Endothelial cell of umbilical vein (primary cell): ENCODE measurements at regions not wholly inside any gene's neighbourhood (a gene's known extent, or its start where the extent isn't known, plus 50 kb on each side); places are given as distances from the start of the nearest gene placed in this dataset.

Source experiments
- BruUV-seq: library from RNA; stranded (reverse); fragments of 400-500 nt; replicated peaks from 2 replicates; lab custom pipeline; 2021; lab: Mats Ljungman, UMichigan
- CTCF ChIA-PET: fragments of 300-600, 350-600 bp; sonication (Branson Sonifier 250); formaldehyde crosslinking; loops from one replicate; lab custom pipeline; 2021; ENCODE audit warnings: antibody characterized with exemption, inconsistent platforms; lab: Charles Lee
- POLR2A ChIA-PET: fragments of 300-600, 350-600 bp; sonication (Branson Sonifier 250); formaldehyde crosslinking; loops from one replicate; lab custom pipeline; 2021; ENCODE audit warnings: antibody characterized with exemption, inconsistent platforms; lab: Charles Lee
- DNase-seq: peaks from one replicate; pipeline ENCODE4 v3.0.0-alpha.2; 2011; ENCODE audit warnings: low read depth, low spot score
- FAIRE-seq: peaks from 2 replicates; lab custom pipeline; 2011; peaks lifted over from hg19 to GRCh38; lab: Jason Lieb, UNC
- H2AFZ ChIP-seq: 2 replicates; pipeline ENCODE4 v1.6.0; 2012; ENCODE audit warnings: low read depth, low read length, control low read depth, inconsistent platforms
- H3K27ac ChIP-seq: 2 replicates; pipeline ENCODE4 v1.5.1; 2011; ENCODE audit warnings: low read depth, mild to moderate bottlenecking, control low read depth, low read length, moderate library complexity; ENCODE audit not compliant: insufficient read depth
- H3K27me3 ChIP-seq, 2 experiments: 2 replicates each; pipeline versions ENCODE4 v1.6.0 to v1.6.1; 2011; ENCODE audit warnings: low read length in 2 of 2, mixed read lengths in 1 of 2; ENCODE audit not compliant: control insufficient read depth in 2 of 2, insufficient read depth in 2 of 2
- H3K36me3 ChIP-seq, 2 experiments: 2 replicates in 1 of 2; 3 replicates in 1 of 2; pipeline ENCODE4 v1.5.1; 2011; ENCODE audit warnings: low read length in 2 of 2, mild to moderate bottlenecking in 1 of 2, moderate library complexity in 1 of 2; ENCODE audit not compliant: control insufficient read depth in 2 of 2, insufficient read depth in 2 of 2; ENCODE audit errors: extremely low read depth in 1 of 2
- H3K4me1 ChIP-seq: 3 replicates; pipeline ENCODE4 v1.5.1; 2011; ENCODE audit warnings: mild to moderate bottlenecking, low read length; ENCODE audit not compliant: control insufficient read depth, insufficient read depth; ENCODE audit errors: extremely low read depth
- H3K4me2 ChIP-seq: 2 replicates; pipeline ENCODE4 v1.6.1; 2011; ENCODE audit warnings: low read length, control low read depth, mixed read lengths; ENCODE audit not compliant: insufficient read depth
- H3K4me3 ChIP-seq, 3 experiments: fragments of 200-600 bp in 1 of 3; sonication (generic), shearing (Covaris generic) in 1 of 3; replicated peaks in 1 of 3; 2 replicates each; pipeline ENCODE4 v1.5.1; 2011 to 2016; ENCODE audit warnings: control low read depth in 3 of 3, low read length in 3 of 3, mild to moderate bottlenecking in 2 of 3, inconsistent platforms in 1 of 3, low read depth in 1 of 3, moderate library complexity in 1 of 3; ENCODE audit not compliant: insufficient read depth in 1 of 3
- H3K79me2 ChIP-seq: 2 replicates; pipeline ENCODE4 v1.6.0; 2012; ENCODE audit warnings: low read length, inconsistent platforms; ENCODE audit not compliant: control insufficient read depth, insufficient read depth
- H3K9ac ChIP-seq: replicated peaks from 2 replicates; pipeline ENCODE3; 2011; ENCODE audit warnings: low read length, control low read depth; ENCODE audit not compliant: insufficient read depth; ENCODE audit errors: extremely low read depth
- H3K9me1 ChIP-seq: replicated peaks from 3 replicates; pipeline ENCODE4 v1.6.0; 2011; ENCODE audit warnings: mild to moderate bottlenecking, low read length; ENCODE audit not compliant: control insufficient read depth, insufficient read depth; ENCODE audit errors: extremely low read depth
- H3K9me3 ChIP-seq: replicated peaks from 2 replicates; pipeline ENCODE4 v1.5.1; 2012; ENCODE audit warnings: low read length, inconsistent platforms; ENCODE audit not compliant: control insufficient read depth, insufficient read depth
- H4K20me1 ChIP-seq: replicated peaks from 2 replicates; pipeline ENCODE3; 2011; ENCODE audit warnings: mild to moderate bottlenecking, low read length; ENCODE audit not compliant: control insufficient read depth, insufficient read depth; ENCODE audit errors: extremely low read depth
- CTCF ChIP-seq, 2 donors: IDR thresholded peaks; 1 replicate in 1 of 2; 2 replicates in 1 of 2; pipeline ENCODE4 v1.5.1; 2011; ENCODE audit warnings: low read length in 2 of 2, mild to moderate bottlenecking in 2 of 2, moderate library complexity in 2 of 2, control low read depth in 1 of 2, inconsistent platforms in 1 of 2, low read depth in 1 of 2; ENCODE audit not compliant: insufficient read depth in 1 of 2; ENCODE audit errors: extremely low read depth in 1 of 2
- EZH2 ChIP-seq: IDR thresholded peaks from 2 replicates; pipeline ENCODE4 v1.6.1; 2012; ENCODE audit warnings: borderline replicate concordance, low read depth, mild to moderate bottlenecking, moderate library complexity, low read length, inconsistent platforms; ENCODE audit not compliant: severe bottlenecking
- FOS ChIP-seq: IDR thresholded peaks from 2 replicates; pipeline ENCODE4 v1.6.1; 2011; ENCODE audit warnings: mild to moderate bottlenecking, low read length, moderate library complexity, borderline replicate concordance; ENCODE audit not compliant: insufficient read depth
- GATA2 ChIP-seq: IDR thresholded peaks from 2 replicates; pipeline ENCODE4 v1.7.0; 2011; ENCODE audit warnings: low read depth, mild to moderate bottlenecking, moderate library complexity, mixed read lengths, low read length; ENCODE audit not compliant: insufficient read length, insufficient read depth
- JUN ChIP-seq: IDR thresholded peaks from 2 replicates; pipeline ENCODE4 v1.6.1; 2011; ENCODE audit warnings: borderline replicate concordance, low read depth; ENCODE audit not compliant: insufficient read length, insufficient read depth
- MAX ChIP-seq: IDR thresholded peaks from 2 replicates; pipeline ENCODE4 v1.6.1; 2011; ENCODE audit not compliant: insufficient read depth, insufficient read length
- MYC ChIP-seq: IDR thresholded peaks from one replicate; pipeline ENCODE4 v1.6.1; 2011; ENCODE audit warnings: mild to moderate bottlenecking, low read depth, low read length
- POLR2A ChIP-seq: IDR thresholded peaks from 2 replicates; pipeline ENCODE4 v1.6.1; 2012; ENCODE audit warnings: low read depth, mild to moderate bottlenecking, control low read depth, low read length
- POLR2AphosphoS5 ChIP-seq: IDR thresholded peaks from 2 replicates; pipeline ENCODE4 v1.6.1; 2012; ENCODE audit warnings: low read depth, mild to moderate bottlenecking, control low read depth, low read length, moderate library complexity; ENCODE audit not compliant: insufficient read depth
- dilution Hi-C: fragments of 300-500 bp; cut with MboI; formaldehyde crosslinking; loops from one replicate; pipeline ENCODE4 v1.15.0; 2019; ENCODE audit warnings: low sequenced_read_pairs; ENCODE audit not compliant: extremely low pct_ligation_motif_present
- intact Hi-C: fragments of 100-400 bp; cut with micrococcal nuclease; formaldehyde crosslinking; loops from one replicate; pipeline ENCODE4 v1.10.0; 2022

- H3K27me3 ChIP-seq, result peaks cover 14 to 23% of the 10 kb centered on the region in 2 experiments
- H3K4me2 ChIP-seq, result no peak overlapping the region
- H3K9me1 ChIP-seq, result no peaks in the 10 kb centered on the region
- no peak overlapping the region for H3K4me3 ChIP-seq
- H2AFZ ChIP-seq, result no peak overlapping the region
- H3K27ac ChIP-seq, result no peak overlapping the region
- TF ChIP-seq JUN (no peak), CTCF (IDR thresholded peaks at IDR 0.05; ENCODE audit: extremely low read depth in 1 of 2, insufficient read depth in 1 of 2, low read depth in 1 of 2, low read length in 2 of 2) (no peak), POLR2A (no peak), GATA2 (no peak), POLR2AphosphoS5 (no peak), MAX (no peak)
- no peak for FAIRE-seq
- POLR2A ChIA-PET, result no interaction called here
- H3K36me3 ChIP-seq, result no peaks in the 10 kb centered on the region
- H4K20me1 ChIP-seq, result no peaks in the 10 kb centered on the region
- intact Hi-C loops, result no loop called here
- no peaks in the 10 kb centered on the region for H3K9me3 ChIP-seq
- H3K4me1 ChIP-seq, result no peaks in the 10 kb centered on the region
- DNase-seq, result no peak
- BruUV-seq, result no TSS peak
- dilution Hi-C loops, result no loop called here
- no peak overlapping the region for H3K9ac ChIP-seq
- no peaks in the 10 kb centered on the region for H3K79me2 ChIP-seq
- CTCF ChIA-PET, result no interaction called here
Observed at GRCh38 chr4:54882616-54883015, 224.9 kb downstream of the KIT start.

- POLR2A ChIA-PET, result no interaction called here
- H3K4me3 ChIP-seq, result no peak overlapping the region
- no peak overlapping the region for H2AFZ ChIP-seq
- H3K27ac ChIP-seq, result no peak overlapping the region
- no peaks in the 10 kb centered on the region for H3K79me2 ChIP-seq
- no peak overlapping the region for H3K4me2 ChIP-seq
- no peaks in the 10 kb centered on the region for H3K9me1 ChIP-seq
- no peaks in the 10 kb centered on the region for H4K20me1 ChIP-seq
- intact Hi-C loops (no loop called here), dilution Hi-C loops (no loop called here)
- no TSS peak for BruUV-seq
- FAIRE-seq (no peak), DNase-seq (no peak)
- peaks cover 13 to 23% of the 10 kb centered on the region in 2 experiments for H3K27me3 ChIP-seq
- TF ChIP-seq CTCF (IDR thresholded peaks at IDR 0.05; ENCODE audit: extremely low read depth in 1 of 2, insufficient read depth in 1 of 2, low read depth in 1 of 2, low read length in 2 of 2) (no peak), POLR2AphosphoS5 (no peak), EZH2 (no peak), GATA2 (no peak), MAX (no peak), MYC (no peak), FOS (no peak), JUN (no peak), POLR2A (no peak)
- CTCF ChIA-PET, result no interaction called here
- no peaks in the 10 kb centered on the region for H3K9me3 ChIP-seq
- H3K4me1 ChIP-seq, result no peaks in the 10 kb centered on the region
- no peaks in the 10 kb centered on the region for H3K36me3 ChIP-seq
- no peak overlapping the region for H3K9ac ChIP-seq
Observed at GRCh38 chr4:54879576-54879975, 221.8 kb downstream of the KIT start.
